Endothelial cell (in vitro differentiated cells): ENCODE measurements at regions not wholly inside any gene's neighbourhood (a gene's known extent, or its start where the extent isn't known, plus 50 kb on each side); places are given as distances from the start of the nearest gene placed in this dataset.

ENCODE experiments used
- DNase-seq: peaks from one replicate; pipeline ENCODE4 v3.0.0; 2021; ENCODE audit warnings: low spot score
- H3K27ac Mint-ChIP-seq: one replicate; pipeline ENCODE4 v1.8.0; 2021; ENCODE audit warnings: mixed read lengths, inconsistent platforms; ENCODE audit not compliant: unreplicated experiment
- H3K27me3 Mint-ChIP-seq: one replicate; pipeline ENCODE4 v1.8.0; 2021; ENCODE audit warnings: mild to moderate bottlenecking, moderate library complexity, mixed read lengths, inconsistent platforms; ENCODE audit not compliant: unreplicated experiment
- H3K36me3 Mint-ChIP-seq: one replicate; pipeline ENCODE4 v1.8.0; 2021; ENCODE audit warnings: mild to moderate bottlenecking, low read depth, mixed read lengths, inconsistent platforms; ENCODE audit not compliant: unreplicated experiment
- H3K4me1 Mint-ChIP-seq: one replicate; pipeline ENCODE4 v1.8.0; 2021; ENCODE audit warnings: mild to moderate bottlenecking, mixed read lengths, inconsistent platforms; ENCODE audit not compliant: unreplicated experiment
- H3K4me3 Mint-ChIP-seq: one replicate; pipeline ENCODE4 v1.8.0; 2021; ENCODE audit warnings: mild to moderate bottlenecking, mixed read lengths, inconsistent platforms; ENCODE audit not compliant: unreplicated experiment
- H3K9me3 Mint-ChIP-seq: one replicate; pipeline ENCODE4 v1.8.0; 2021; ENCODE audit warnings: mixed read lengths, inconsistent platforms; ENCODE audit not compliant: unreplicated experiment
- CTCF ChIP-seq: fragments of 200-600 bp; sonication (generic); IDR thresholded peaks from one replicate; pipeline ENCODE4 v1.5.0; 2021; ENCODE audit warnings: antibody characterized with exemption; ENCODE audit not compliant: unreplicated experiment

- no peak for DNase-seq
- Mint-ChIP-seq H3K36me3 (no peaks in the 10 kb centered on the region), H3K27ac (no peak overlapping the region), H3K4me3 (no peak overlapping the region), H3K4me1 (peaks cover 1% of the 10 kb centered on the region), H3K9me3 (no peaks in the 10 kb centered on the region), H3K27me3 (peaks cover 4% of the 10 kb centered on the region)
- no peak for TF ChIP-seq CTCF
Measured at GRCh38 chr10:128820663-128821062, 646.4 kb upstream of the MGMT start.

- Mint-ChIP-seq H3K27ac (no peak overlapping the region), H3K9me3 (no peaks in the 10 kb centered on the region), H3K36me3 (no peaks in the 10 kb centered on the region), H3K4me1 (peaks cover 6% of the 10 kb centered on the region), H3K4me3 (no peak overlapping the region), H3K27me3 (peaks cover 4% of the 10 kb centered on the region)
- no peak for TF ChIP-seq CTCF
- DNase-seq: no peak
Measured at GRCh38 chr10:128823201-128823600, 643.8 kb upstream of the MGMT start.

- H3K36me3 Mint-ChIP-seq: no peaks in the 10 kb centered on the region
- no peaks in the 10 kb centered on the region for H3K9me3 Mint-ChIP-seq
- DNase-seq: no peak
- H3K4me3 Mint-ChIP-seq: no peak overlapping the region
- peaks cover 3% of the 10 kb centered on the region for H3K27me3 Mint-ChIP-seq
- H3K27ac Mint-ChIP-seq: no peak overlapping the region
- no peak for TF ChIP-seq CTCF
- H3K4me1 Mint-ChIP-seq: peaks cover 6% of the 10 kb centered on the region
Measured at GRCh38 chr10:128825626-128826025, 641.4 kb upstream of the MGMT start.

- Mint-ChIP-seq H3K36me3 (no peaks in the 10 kb centered on the region), H3K9me3 (no peaks in the 10 kb centered on the region), H3K4me1 (no peaks in the 10 kb centered on the region), H3K27ac (no peak overlapping the region), H3K27me3 (no peaks in the 10 kb centered on the region), H3K4me3 (no peak overlapping the region)
- TF ChIP-seq CTCF: no peak
- no peak for DNase-seq
Measured at GRCh38 chr10:128833671-128834070, 633.4 kb upstream of the MGMT start.

GRCh38 chr10:128835361-128835760, 631.7 kb upstream of the MGMT start:
- Mint-ChIP-seq H3K27me3 (no peaks in the 10 kb centered on the region), H3K27ac (no peak overlapping the region), H3K4me3 (no peak overlapping the region), H3K9me3 (no peaks in the 10 kb centered on the region), H3K4me1 (no peaks in the 10 kb centered on the region), H3K36me3 (no peaks in the 10 kb centered on the region)
- no peak for DNase-seq
- no peak for TF ChIP-seq CTCF
